ENCODE measurements at regions not wholly inside any gene's neighbourhood (a gene's known extent, or its start where the extent isn't known, plus 50 kb on each side); places are given as distances from the start of the nearest gene placed in this dataset.
"Not testable (repeated sequence)": the region's sequence is repeated elsewhere in the genome, so short reads cannot be mapped to it uniquely, and the experiment has no call there.

DNA sequence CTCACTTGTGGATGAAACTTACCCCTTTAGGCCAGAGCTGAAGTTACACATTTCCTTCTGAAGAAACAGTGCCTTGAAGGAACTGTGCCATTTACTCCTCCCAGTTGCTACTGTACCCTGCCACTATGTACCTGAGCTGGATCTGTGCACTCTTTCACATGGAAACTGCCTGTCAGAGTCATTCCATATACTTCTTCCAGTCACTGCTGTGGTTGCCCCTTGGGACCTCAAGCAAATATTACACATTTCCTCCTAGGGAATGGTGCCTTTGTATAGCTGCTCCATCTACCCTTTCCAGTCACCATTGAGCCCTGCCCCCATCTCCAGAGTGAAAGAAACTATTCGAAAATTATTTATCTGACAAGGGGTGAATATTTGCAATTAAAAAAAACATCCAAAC lies 1328.3 kb downstream of the TECRL start:
- DNase-seq (ENCODE audit: low read depth): no peak

DNA sequence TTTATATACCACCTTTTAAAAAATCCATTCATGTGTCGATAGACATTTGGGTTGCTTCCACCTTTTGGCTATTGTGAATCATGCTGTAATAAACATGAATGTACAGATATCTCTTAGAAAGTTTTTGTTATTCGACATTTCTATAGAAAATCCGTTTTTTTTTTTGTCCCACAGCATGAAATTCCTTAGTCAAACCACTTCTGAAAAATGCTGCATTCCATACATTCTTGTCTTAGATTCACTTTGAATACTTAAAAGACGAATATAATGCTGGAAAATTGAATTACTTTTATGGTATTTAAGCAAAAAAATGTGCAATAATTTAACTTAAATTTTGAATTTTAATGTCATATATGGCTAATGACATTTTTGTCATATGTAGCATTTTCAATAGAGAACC lies 1345.5 kb downstream of the TECRL start:
- DNase-seq (ENCODE audit: low read depth): no peak

DNA sequence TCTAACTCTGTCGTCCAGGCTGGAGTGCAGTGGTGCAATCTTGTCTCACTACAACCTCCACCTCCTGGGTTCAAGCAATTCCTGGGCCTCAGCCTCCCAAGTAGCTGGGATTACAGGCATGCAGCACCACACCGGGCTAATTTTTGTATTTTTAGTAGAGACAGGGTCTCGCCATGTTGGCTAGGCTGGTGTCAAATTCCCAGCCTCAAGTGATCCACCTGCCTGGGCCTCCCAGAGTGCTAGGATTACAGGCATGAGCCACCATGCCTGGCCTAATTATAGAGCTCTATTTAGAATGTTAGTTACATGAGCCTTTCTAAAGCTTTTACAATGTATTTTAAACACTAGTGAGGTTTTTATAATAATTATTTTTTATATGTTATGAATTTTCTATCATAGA lies 1346.4 kb downstream of the TECRL start:
- not testable (repeated sequence) for DNase-seq (ENCODE audit: low read depth)

DNA sequence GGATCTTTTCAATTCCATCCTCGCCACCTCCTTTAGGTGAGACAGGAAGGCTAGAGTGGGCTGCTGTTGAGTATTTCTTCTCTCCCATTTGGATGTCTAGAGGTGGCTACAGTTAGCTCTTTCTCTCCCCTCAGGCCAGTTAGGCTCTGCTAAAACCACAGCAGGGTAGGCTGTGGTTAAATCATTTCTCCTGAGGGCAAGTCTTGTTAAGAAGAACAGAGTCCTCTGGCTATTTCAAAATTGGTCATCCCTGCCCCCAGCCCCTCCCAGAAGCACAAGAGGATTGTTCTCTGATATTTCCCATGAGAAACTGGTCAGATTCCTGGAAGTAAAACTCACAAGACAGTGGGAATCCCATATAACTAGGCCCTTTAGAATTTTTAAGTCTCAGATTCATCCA lies 1359.5 kb downstream of the TECRL start:
- DNase-seq (ENCODE audit: low read depth): no peak

DNA sequence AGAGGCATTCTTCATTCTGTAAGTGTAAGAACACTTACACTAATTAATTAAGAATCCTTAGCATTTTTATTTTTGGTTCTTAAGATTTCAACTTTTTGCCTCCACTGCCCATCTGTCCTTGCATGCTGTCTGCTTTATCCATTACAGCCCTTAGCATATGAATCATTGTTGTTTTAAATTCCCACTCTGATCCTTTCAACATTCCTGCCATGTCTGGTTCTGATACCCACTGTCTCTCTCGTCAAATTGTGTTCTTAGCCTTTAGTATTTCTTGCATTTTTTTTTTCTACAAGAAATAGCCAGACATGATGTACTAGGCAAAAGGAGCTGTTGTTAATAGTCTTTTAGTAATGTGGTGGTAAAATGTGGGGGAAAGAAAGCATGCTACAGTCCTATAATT lies 1360.0 kb downstream of the TECRL start:
- no peak for DNase-seq (ENCODE audit: low read depth)

DNA sequence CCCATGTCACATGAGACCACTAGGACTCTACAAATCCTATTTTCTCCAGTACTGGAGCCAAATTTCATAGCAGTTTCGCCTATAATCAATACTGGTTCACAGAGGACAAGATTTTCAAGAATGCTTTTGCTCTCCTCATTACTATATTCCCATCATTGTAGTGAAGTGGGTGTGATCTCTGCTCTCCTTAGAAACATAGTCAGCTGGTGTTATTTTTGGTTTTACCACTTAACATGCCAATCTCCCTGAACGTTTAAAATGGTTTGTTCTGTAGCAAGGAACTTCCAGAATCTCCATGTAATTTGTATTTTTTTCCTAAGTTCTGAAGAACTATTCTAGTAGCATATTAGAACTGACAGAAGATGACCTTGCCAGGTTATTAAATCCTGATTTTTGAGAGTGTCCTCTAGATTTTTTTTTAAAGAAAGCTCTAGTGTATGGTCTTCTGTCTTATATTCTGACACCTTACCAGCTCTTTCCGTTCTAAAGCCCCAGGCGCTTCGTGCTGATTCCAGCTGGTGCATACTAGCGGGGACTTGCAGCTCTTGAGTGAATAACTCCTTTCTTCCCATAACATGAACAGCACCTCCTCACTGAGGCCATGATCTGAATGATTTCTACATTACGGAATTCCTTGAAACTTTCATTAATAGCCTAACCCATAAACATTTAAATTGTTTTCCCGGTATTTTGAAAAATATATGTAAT lies 1372.9 kb downstream of the TECRL start:
- no peak for DNase-seq (ENCODE audit: low read depth)

DNA sequence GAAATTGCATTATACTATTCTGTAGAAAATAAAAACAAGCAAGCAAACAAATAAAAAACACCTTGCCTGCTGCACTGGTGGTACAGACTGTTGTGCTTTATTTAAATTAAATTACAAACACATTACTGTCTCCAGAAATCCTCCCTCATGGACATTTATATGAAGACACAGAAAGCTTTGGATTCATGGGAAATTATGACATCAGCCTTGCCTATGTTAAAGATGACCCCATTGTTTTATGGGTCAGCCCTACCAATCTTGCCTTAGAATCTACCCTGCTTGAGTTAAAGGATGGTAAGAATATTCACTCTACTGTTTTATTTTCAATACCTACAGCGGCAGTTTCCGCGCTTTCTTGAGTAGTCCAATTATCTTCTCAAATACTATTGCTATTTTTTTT lies 1379.9 kb downstream of the TECRL start:
- no peak for DNase-seq (ENCODE audit: low read depth)

DNA sequence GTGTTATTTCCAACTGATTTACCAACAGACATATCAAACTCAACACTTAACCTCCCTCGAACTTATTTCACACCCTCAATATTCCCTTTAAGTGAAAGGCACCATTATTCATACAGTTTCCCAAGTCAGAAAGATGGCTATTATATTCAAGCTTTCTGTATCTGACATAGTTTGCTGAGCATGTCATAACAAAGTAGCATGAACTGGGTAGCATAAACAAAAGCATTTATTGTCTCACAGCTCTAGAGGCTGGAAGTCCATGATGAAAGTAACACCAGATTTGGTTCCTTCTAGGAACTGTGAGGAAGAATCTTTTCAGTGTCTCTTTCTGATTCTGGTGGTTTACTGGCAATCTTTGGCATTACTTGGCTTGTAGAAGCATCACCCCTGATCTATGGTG lies 1388.6 kb downstream of the TECRL start:
- DNase-seq (ENCODE audit: low read depth): no peak

DNA sequence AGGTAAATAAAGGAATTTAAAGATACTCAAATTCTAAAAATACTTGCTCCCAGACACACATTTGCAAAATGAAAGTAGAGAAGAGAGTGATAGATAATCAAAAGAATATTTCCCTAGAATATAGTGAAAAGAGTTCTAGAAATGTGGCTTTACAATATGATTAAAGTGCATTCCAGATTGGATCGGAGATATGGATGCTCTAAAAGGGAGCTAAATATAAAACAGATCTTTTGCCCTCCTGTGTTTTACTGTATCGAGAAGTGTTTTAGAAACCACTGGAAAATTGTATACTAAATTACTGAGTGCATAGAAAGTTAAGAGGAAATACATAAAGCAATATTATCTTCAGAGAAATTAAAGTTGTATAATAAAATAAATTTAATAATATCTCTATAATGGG lies 1392.0 kb downstream of the TECRL start:
- no peak for DNase-seq (ENCODE audit: low read depth)

DNA sequence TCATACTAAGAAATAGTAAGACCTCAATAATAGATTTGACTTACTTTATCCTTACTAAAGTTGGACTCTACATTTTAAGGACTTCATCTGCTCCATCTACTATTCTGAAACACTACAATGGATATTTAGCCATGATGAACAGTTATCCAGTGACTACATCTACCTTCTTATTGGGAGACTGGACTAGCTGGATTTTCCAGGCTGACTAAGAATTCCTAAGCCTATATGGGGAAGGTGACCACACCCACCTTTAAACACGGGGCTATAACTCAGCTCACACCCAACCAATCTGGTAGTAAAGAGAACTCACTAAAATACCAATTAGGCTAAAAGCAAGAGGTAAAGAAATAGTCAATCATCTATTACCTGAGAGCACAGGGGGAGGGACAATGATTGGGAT lies 1438.4 kb downstream of the TECRL start:
- DNase-seq (ENCODE audit: low read depth): no peak

DNA sequence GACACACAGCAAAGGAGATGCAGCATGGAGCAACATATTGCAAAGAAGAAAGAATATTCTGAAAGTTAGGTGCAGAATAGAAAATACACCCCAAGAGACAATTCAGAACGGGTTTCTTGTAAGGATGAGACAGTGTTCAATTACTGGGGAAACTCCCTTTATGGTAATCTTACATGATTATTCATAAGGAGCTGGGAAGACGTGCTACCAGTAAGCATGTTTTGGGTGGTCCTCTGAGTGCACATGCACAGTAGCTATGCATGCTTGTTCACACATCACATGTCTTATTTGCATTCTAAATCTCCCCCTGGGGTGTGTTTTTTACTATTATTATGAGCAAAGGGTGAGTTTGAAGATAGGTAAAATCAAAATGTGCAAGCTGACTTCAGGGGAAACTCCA lies 1448.8 kb downstream of the TECRL start:
- no peak for DNase-seq (ENCODE audit: low read depth)

DNA sequence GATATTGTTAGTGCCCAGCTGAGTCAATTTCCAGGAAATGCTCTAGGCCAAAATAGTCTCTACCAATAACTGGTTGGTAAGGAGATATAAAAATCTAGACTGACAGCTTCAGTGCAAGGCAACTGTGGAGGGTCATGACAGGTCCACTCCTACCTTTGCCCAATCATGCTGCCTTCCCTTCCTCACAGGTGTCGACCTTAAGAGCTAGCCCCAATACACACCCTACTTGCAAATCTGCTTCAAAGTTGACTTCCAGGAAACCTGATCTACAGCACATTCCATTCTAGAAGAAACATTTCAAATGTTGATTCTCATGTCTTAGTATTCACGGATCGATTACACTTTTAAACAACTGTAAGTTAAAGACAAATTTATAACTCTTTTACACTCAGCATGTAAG lies 1455.5 kb downstream of the TECRL start:
- DNase-seq (ENCODE audit: low read depth): no peak

DNA sequence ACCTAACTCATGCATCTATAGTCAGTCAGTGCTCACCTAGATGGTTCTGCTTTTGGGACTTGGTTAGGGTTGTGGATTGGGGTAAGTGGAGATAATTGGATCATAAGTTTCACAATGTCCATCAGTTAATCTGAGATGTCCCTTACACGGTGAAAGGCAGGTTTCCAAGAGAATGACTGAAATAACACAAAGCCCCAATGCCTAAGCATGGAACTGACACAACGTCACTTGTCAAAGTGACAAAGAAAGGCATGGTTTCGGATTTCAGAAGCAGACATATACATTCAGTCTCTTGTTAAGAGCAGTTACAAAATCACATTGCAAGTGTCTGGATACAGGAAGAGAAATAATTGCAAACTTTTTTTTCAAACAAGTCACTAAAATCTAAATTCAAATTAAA lies 1456.9 kb downstream of the TECRL start:
- DNase-seq (ENCODE audit: low read depth): no peak

DNA sequence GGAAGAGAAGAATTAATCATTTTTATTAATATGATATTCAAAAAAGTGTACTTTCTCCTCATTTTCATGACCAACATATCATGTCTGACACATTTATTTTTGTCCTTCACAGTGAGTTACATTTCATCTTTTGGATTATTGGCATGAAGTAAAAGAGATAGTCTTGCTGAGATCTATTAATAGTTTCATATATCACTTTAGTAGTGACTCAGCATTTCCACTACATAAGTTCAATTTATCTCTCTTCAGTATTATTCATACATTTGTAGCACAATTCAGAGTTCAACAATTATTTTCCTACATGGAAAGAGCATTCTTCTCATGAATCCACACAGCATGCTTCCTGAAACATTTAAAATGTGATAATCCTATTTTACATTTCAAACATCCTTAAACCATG lies 1461.1 kb downstream of the TECRL start:
- no peak for DNase-seq (ENCODE audit: low read depth)

DNA sequence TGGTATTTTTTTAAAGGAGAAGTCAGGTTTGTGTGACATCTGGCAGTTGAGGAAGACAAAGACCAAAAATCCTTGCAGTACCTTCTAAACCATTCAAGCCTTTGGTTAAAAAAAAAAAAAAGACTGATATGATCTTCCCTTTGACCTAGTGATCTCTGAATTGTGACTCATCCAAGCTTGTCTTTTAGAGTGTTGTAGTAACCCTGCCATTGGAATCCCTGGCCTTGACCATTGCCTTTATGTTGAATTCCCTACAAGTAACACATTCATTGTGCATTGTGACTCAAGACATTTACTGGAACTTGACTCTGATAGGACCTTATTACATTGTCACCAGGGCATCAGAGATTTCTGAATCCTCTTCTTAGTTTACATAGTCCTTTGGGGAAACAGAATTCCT lies 1469.0 kb downstream of the TECRL start:
- DNase-seq (ENCODE audit: low read depth): no peak

DNA sequence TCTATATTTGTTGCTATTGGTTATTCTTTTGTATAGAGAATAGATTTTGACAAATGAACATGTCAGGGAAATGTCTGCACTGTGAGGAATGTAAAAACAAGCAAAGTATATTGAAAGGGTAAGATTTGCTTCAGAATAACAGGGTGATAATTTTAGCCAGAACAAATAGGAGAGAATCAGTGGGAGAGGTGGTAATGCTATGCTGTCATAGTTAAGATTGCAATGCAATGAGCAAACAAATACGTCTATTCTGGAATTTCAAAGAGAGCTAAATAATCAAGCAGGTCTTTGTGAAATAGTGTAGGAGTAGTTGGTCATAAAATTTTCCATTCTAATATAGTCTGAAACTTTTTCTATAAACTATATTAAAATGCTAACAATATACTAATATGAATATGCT lies 1478.4 kb downstream of the TECRL start:
- DNase-seq (ENCODE audit: low read depth): no peak

DNA sequence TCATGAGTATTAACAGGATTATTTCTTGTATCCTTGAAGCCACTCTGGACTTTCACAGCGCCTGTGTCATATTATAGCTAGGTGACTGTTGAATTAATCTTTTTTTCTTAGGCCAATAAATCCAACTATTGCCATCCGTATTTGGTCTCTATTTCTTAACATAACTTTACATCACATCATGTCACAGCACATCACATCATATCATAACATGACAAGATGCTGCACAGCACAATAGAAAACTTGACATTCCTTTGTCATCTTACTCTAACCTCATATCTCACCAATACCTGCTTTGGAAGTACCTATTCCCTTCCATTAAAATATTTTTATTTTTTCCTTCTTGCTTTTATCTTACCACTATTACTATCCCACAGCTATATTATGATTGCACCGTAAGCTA lies 1480.8 kb downstream of the TECRL start:
- DNase-seq (ENCODE audit: low read depth): no peak

DNA sequence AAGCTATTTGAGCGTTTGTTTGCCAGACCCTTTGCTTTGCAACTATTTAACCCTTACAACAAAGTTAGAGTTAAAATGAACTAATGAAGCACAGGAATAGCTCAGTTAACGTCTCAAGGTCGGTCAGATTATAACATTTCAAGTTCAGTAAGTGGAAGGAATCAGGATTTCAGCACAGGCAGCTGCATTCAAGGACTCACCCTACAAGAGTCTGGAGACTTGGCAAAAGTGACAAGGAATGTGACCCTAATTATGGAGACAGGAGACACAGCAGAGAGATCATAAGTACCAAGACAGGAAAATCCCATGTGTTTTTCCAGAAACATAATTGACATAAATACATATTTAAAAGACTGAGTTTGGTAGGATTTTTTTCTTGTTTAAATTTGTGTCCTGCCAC lies 1481.7 kb downstream of the TECRL start:
- DNase-seq (ENCODE audit: low read depth): no peak

DNA sequence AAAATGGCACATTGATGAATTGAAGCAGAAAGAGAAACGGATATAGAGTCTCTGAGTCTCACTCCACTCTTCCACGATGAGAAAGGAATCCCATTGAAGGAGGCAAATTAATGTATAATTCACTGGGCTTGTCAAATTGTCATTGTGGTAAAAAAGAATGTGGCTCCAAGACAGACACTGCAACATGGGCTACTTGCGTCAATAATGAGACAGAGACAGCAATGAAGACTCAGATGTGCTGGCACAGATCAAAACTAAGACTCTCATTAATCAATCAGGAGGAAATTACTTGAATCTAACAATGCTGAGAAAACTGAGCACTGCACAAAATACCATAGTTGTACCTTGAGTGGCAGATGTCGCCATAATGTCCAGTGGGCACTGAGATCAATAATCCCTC lies 1485.5 kb downstream of the TECRL start:
- no peak for DNase-seq (ENCODE audit: low read depth)

DNA sequence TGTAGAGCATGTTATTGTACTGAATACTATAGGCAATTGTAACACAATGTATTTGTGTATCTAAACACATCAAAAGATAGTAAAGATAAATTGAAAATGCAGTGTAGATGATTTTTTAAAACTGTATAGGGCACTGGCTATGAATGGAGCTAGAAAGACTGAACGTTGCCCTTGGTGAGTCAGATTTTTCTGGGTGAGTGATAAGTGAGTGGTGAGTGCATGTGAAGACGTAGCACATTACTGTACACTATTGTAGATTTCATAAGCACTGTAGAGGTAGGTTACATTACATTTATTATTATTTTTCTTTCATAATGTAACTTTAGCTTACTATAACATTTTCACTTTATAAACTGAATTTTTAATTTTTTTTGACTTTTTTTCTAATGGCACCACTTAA lies 1491.6 kb downstream of the TECRL start:
- no peak for DNase-seq (ENCODE audit: low read depth)

DNA sequence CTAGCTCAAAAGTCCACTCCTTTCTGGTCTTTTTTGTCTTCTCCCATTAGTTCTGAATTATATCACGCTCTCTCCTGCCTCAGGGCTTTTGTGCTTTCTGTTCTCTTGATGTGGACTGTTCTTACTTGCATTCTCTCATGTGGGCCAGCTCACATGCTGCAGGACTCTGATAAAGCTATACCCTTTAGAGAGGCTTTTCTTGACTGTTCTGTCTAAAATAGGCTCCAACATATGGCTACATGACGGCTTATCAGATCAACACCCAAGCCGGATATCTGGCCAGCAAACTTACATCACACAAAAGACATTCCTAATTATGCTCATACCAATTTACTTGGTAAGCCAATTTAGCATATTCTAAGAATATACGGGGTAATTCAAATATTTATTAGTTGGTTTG lies 1494.5 kb downstream of the TECRL start:
- DNase-seq (ENCODE audit: low read depth): no peak

DNA sequence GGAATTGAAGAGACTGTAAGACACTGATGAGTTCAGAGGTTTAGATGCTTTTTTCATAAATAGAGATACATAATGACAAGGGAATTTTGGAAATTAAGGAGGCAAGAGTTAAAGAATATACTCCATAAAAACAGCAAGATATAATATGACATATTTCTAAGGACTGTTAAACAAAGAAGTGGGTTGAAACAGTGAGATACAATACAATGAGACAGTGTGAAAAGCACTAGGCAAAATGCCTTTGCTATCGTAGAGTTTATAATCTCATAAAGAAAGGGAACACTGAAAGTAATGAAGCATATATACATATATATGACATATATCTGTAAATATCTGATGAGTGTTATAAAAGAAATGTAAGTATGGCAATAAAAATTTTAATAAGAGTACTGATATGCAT lies 1496.2 kb downstream of the TECRL start:
- no peak for DNase-seq (ENCODE audit: low read depth)

DNA sequence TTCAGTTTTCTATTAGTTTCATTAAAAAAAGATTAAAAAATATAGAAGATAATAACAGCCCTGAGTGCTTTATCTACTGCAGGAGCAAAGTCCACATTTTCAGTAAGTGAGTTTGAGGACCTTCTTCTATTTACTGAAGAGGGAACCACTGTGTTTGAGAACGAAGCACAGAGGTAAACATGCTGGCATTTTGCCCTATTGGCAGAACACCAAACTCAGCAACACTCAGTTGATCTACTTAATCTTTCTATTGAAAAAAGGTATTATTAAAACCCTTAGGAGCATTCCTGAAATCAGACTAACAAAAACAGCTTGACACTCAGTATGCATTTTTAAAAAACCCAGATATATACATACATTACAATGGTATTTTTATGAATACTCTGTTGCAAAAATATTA lies 1496.7 kb downstream of the TECRL start:
- no peak for DNase-seq (ENCODE audit: low read depth)

DNA sequence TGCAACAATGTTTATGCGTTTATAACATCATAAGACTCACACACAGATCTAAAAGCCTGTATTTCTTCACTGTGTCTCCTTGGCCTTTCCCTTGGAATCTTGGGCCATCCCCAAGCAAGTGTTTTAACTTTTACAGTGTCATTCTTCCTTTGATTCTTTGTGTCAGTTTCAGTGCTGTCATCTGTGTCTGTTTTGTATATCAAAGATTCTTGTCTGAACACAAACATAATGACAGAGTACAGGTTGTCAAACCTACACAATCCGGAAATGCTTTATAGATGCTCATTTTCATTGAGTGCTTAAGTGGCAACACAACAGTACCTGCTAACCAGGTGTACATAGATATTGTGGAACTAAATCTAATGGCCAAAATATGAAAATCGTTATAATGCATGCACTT lies 1500.0 kb downstream of the TECRL start:
- DNase-seq (ENCODE audit: low read depth): no peak
